Neural cell (in vitro differentiated cells): ENCODE measurements at regions not wholly inside any gene's neighbourhood (a gene's known extent, or its start where the extent isn't known, plus 50 kb on each side); places are given as distances from the start of the nearest gene placed in this dataset.

Source experiments
- H2AFZ ChIP-seq: fragments of 200-600, 300-800 bp; sonication (generic), shearing (Covaris generic); 2 replicates; pipeline ENCODE4 v1.6.0; 2014; ENCODE audit warnings: low read depth, mild to moderate bottlenecking, antibody characterized with exemption, low read length, moderate library complexity
- H3F3A ChIP-seq: fragments of 200-600 bp; shearing (Covaris generic); 2 replicates; pipeline ENCODE4 v1.6.1; 2016; ENCODE audit warnings: mild to moderate bottlenecking, moderate library complexity, mixed read lengths, antibody characterized with exemption, low read length; ENCODE audit not compliant: insufficient read depth, poor library complexity, severe bottlenecking
- H3K27ac ChIP-seq: fragments of 200-600, 300-800 bp; sonication (generic), shearing (Covaris generic); 2 replicates; pipeline ENCODE4 v1.5.1; 2014; ENCODE audit warnings: mild to moderate bottlenecking, low read length, moderate library complexity
- H3K27me3 ChIP-seq: fragments of 300-800, 200-600 bp; sonication (generic), shearing (Covaris generic); 2 replicates; pipeline ENCODE4 v1.6.0; 2014; ENCODE audit warnings: mild to moderate bottlenecking, low read depth, low read length, moderate library complexity; ENCODE audit not compliant: insufficient read depth
- H3K36me3 ChIP-seq: fragments of 300-800, 200-600 bp; sonication (generic), shearing (Covaris generic); 2 replicates; pipeline ENCODE4 v1.5.1; 2014; ENCODE audit warnings: mild to moderate bottlenecking, antibody characterized with exemption, low read length, moderate library complexity; ENCODE audit not compliant: insufficient read depth
- H3K4me2 ChIP-seq: fragments of 300-800, 200-600 bp; sonication (generic), shearing (Covaris generic); 2 replicates; pipeline ENCODE4 v1.6.0; 2014; ENCODE audit warnings: mild to moderate bottlenecking, low read length
- H3K4me3 ChIP-seq: fragments of 300-800, 200-600 bp; sonication (generic), shearing (Covaris generic); 2 replicates; pipeline ENCODE4 v1.5.1; 2014; ENCODE audit warnings: mild to moderate bottlenecking, low read length, moderate library complexity
- H3K79me2 ChIP-seq: fragments of 200-600 bp; shearing (Covaris generic); replicated peaks from 2 replicates; pipeline ENCODE4 v1.6.0; 2014; ENCODE audit warnings: mild to moderate bottlenecking, low read length, moderate library complexity; ENCODE audit not compliant: insufficient read depth
- H3K9ac ChIP-seq: fragments of 300-800, 200-600 bp; sonication (generic), shearing (Covaris generic); 2 replicates; pipeline ENCODE4 v1.6.1; 2016; ENCODE audit warnings: mild to moderate bottlenecking, low read length, mixed read lengths
- H3K9me2 ChIP-seq: fragments of 200-600 bp; shearing (Covaris generic); 2 replicates; pipeline ENCODE4 v1.6.1; 2016; ENCODE audit warnings: mild to moderate bottlenecking, low read length, mixed read lengths; ENCODE audit not compliant: insufficient read depth
- H3K9me3 ChIP-seq: fragments of 200-600, 300-800 bp; sonication (generic), shearing (Covaris generic); 2 replicates; pipeline ENCODE4 v1.6.1; 2016; ENCODE audit warnings: mild to moderate bottlenecking, mixed run types, low read length, moderate library complexity, mixed read lengths
- H4K20me1 ChIP-seq: fragments of 200-600 bp; shearing (Covaris generic); 2 replicates; pipeline ENCODE4 v1.6.1; 2016; ENCODE audit warnings: mild to moderate bottlenecking, mixed run types; ENCODE audit not compliant: insufficient read depth
- CTCF ChIP-seq: fragments of 450-650 bp; IDR thresholded peaks from 2 replicates; pipeline ENCODE4 v1.5.1; 2014; ENCODE audit warnings: antibody characterized with exemption, mild to moderate bottlenecking, moderate library complexity; ENCODE audit not compliant: poor library complexity, severe bottlenecking
- EP300 ChIP-seq: fragments of 450-650 bp; conservative IDR thresholded peaks from 2 replicates; pipeline ENCODE4 v1.6.1; 2014; ENCODE audit warnings: antibody characterized with exemption, mild to moderate bottlenecking, moderate library complexity; ENCODE audit not compliant: poor library complexity, severe bottlenecking
- EZH2 ChIP-seq: fragments of 200-600, 300-800 bp; shearing (Covaris generic), sonication (generic); IDR thresholded peaks from 2 replicates; pipeline ENCODE4 v1.6.1; 2014; ENCODE audit warnings: antibody characterized with exemption, low read length, borderline replicate concordance, mild to moderate bottlenecking; ENCODE audit not compliant: insufficient read depth, poor library complexity, severe bottlenecking
- MXI1 ChIP-seq: fragments of 450-650 bp; conservative IDR thresholded peaks from 2 replicates; pipeline ENCODE4 v1.6.1; 2014; ENCODE audit warnings: antibody characterized with exemption, mild to moderate bottlenecking; ENCODE audit not compliant: poor library complexity, severe bottlenecking
- POLR2AphosphoS5 ChIP-seq: IDR thresholded peaks from 2 replicates; pipeline ENCODE4 v1.6.1; 2012
- RAD21 ChIP-seq: fragments of 450-650 bp; conservative IDR thresholded peaks from 2 replicates; pipeline ENCODE4 v1.6.1; 2014; ENCODE audit warnings: antibody characterized with exemption, mild to moderate bottlenecking, moderate library complexity
- SMC3 ChIP-seq: fragments of 450-650 bp; conservative IDR thresholded peaks from 2 replicates; pipeline ENCODE4 v1.6.1; 2014; ENCODE audit warnings: antibody characterized with exemption, mild to moderate bottlenecking, moderate library complexity; ENCODE audit not compliant: poor library complexity
- TAF1 ChIP-seq: IDR thresholded peaks from 2 replicates; pipeline ENCODE4 v1.6.1; 2012; ENCODE audit warnings: low read depth
- TF ChIP-seq, protein P1 (sequence below): IDR thresholded peaks from 2 replicates; pipeline ENCODE4 v1.6.1; 2012; ENCODE audit warnings: borderline replicate concordance

DNA sequence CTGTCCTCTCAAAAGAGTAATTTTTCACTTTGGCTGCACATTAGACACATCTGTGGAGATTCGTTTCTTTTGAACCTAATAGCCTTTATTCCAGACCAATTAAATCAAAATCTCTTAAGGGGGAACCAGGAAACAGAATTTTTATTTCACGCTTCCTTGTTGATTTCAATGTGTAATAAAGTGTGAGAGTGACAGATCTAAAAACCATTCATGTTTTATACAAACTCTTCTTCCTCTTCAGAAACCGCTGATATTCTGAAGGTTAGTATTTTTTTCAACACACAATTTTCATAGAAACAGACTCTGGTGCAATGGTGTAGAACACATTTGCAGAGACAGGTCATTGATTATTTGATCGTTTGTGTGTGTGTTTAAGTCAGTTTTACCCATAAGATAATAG lies 1469.8 kb downstream of the EFNA5 start:
- no peak overlapping the region for H3K4me2 ChIP-seq
- no peak overlapping the region for H3K9ac ChIP-seq
- H3K4me3 ChIP-seq = no peak overlapping the region
- H3K9me3 ChIP-seq = no peaks in the 10 kb centered on the region
- no peaks in the 10 kb centered on the region for H3F3A ChIP-seq
- no peaks in the 10 kb centered on the region for H3K36me3 ChIP-seq
- no peaks in the 10 kb centered on the region for H4K20me1 ChIP-seq
- no peaks in the 10 kb centered on the region for H3K27me3 ChIP-seq
- H2AFZ ChIP-seq = no peak overlapping the region
- TF ChIP-seq TAF1 (no peak), POLR2AphosphoS5 (no peak), EZH2 (no peak), CTCF (no peak), SMC3 (no peak), RAD21 (no peak), EP300 (no peak), MXI1 (no peak)
- TF ChIP-seq, protein P1, sequence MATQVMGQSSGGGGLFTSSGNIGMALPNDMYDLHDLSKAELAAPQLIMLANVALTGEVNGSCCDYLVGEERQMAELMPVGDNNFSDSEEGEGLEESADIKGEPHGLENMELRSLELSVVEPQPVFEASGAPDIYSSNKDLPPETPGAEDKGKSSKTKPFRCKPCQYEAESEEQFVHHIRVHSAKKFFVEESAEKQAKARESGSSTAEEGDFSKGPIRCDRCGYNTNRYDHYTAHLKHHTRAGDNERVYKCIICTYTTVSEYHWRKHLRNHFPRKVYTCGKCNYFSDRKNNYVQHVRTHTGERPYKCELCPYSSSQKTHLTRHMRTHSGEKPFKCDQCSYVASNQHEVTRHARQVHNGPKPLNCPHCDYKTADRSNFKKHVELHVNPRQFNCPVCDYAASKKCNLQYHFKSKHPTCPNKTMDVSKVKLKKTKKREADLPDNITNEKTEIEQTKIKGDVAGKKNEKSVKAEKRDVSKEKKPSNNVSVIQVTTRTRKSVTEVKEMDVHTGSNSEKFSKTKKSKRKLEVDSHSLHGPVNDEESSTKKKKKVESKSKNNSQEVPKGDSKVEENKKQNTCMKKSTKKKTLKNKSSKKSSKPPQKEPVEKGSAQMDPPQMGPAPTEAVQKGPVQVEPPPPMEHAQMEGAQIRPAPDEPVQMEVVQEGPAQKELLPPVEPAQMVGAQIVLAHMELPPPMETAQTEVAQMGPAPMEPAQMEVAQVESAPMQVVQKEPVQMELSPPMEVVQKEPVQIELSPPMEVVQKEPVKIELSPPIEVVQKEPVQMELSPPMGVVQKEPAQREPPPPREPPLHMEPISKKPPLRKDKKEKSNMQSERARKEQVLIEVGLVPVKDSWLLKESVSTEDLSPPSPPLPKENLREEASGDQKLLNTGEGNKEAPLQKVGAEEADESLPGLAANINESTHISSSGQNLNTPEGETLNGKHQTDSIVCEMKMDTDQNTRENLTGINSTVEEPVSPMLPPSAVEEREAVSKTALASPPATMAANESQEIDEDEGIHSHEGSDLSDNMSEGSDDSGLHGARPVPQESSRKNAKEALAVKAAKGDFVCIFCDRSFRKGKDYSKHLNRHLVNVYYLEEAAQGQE = no peak
- no peaks in the 10 kb centered on the region for H3K79me2 ChIP-seq
- no peaks in the 10 kb centered on the region for H3K9me2 ChIP-seq
- H3K27ac ChIP-seq = no peak overlapping the region

DNA sequence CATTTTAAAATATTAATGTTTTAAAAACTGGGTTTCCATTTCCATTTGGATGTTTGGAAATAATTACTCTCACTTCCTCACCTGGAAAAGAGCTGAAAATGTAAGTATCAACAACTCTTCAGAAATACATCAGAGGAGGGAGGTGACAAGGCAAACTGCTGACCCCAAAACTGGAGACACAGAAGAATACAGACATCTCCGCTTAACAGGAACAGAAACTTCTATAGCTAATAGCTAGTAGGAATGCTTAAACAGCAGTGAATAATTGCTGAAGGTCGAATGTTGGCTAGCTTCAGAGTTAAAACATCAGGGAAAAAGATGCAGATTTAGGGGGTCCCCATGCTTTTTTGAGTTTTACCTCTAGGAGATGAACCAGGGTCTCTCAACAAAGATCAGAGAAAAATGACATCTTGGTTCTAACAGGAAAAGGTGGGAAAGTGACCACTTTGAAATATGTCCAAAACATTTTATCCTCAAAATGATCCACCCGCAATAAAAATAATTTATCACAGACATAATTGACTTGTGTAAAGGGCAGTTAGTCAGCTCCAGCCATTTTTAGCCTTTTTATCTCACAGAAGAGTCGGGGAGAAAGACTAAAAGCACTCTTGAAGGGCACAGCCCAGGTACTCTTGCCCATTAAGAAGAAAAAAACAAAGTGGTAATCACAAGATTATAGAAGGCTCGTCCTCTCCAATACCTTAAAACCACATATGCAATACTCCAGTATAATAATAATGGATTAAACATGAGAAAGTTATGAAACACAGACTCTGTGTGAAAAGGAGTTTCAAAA lies 1474.9 kb downstream of the EFNA5 start:
- no peaks in the 10 kb centered on the region for H3K79me2 ChIP-seq
- no peaks in the 10 kb centered on the region for H3F3A ChIP-seq
- no peaks in the 10 kb centered on the region for H3K27me3 ChIP-seq
- no peak overlapping the region for H3K4me2 ChIP-seq
- no peaks in the 10 kb centered on the region for H3K9me3 ChIP-seq
- H3K9me2 ChIP-seq = no peaks in the 10 kb centered on the region
- H3K9ac ChIP-seq = no peak overlapping the region
- no peak for TF ChIP-seq POLR2AphosphoS5
- no peaks in the 10 kb centered on the region for H3K36me3 ChIP-seq
- H4K20me1 ChIP-seq = no peaks in the 10 kb centered on the region
- H2AFZ ChIP-seq = no peak overlapping the region
- H3K4me3 ChIP-seq = no peak overlapping the region
- no peak overlapping the region for H3K27ac ChIP-seq
